ENCODE measurements at regions not wholly inside any gene's neighbourhood (a gene's known extent, or its start where the extent isn't known, plus 50 kb on each side); places are given as distances from the start of the nearest gene placed in this dataset.

- H3K4me1 ChIP-seq (ENCODE audit: control insufficient read depth, insufficient read depth, low read length): 0 out of 2 replicates have a peak, but pooled peaks cover 2% of the 10 kb centered on the region
- CTCF ChIA-PET: no interaction called here
- ATAC-seq (no peak), DNase-seq (ENCODE audit: low read depth, low spot score) (no peak)
- H3K36me3 ChIP-seq (ENCODE audit: control insufficient read depth, insufficient read depth, low read length): no peaks in the 10 kb centered on the region
- intact Hi-C loops (cut with micrococcal nuclease; ENCODE audit: unreplicated experiment): no loop called here
- no peak overlapping the region for H3K27ac ChIP-seq (ENCODE audit: low read length)
- no TSS peak for BruUV-seq (replicated peaks)
- no peaks in the 10 kb centered on the region for H3K9me3 ChIP-seq (ENCODE audit: control insufficient read depth, insufficient read depth, low read depth, low read length)
- H3K27me3 ChIP-seq (ENCODE audit: control insufficient read depth, insufficient read depth, low read length): no peaks in the 10 kb centered on the region
- in situ Hi-C loops (cut with HindIII; ENCODE audit: low pct_unique_long_range_greater_than_20kb, low sequenced_read_pairs): no loop called here
- POLR2A ChIA-PET: no interaction called here
- TF ChIP-seq SIN3A (IDR thresholded peaks at IDR 0.05; ENCODE audit: borderline replicate concordance, insufficient read depth, low read depth, low read length) (no peak), TCF7L2 (IDR thresholded peaks at IDR 0.05; ENCODE audit: low read depth, low read length) (no peak), REST (IDR thresholded peaks at IDR 0.05; ENCODE audit: insufficient read depth in 1 of 2, low read depth in 2 of 2, low read length in 1 of 2) (no peak), POLR2AphosphoS5 (IDR thresholded peaks at IDR 0.05; ENCODE audit: low read depth, low read length) (no peak), CTCF (IDR thresholded peaks at IDR 0.05) (no peak)
- no peak overlapping the region for H3K4me3 ChIP-seq (ENCODE audit: low read depth in 2 of 2, low read length in 2 of 2)
These were observed 248.6 kb upstream of the STXBP5 start for GRCh38 chr6:146955570-146955969.

- Histone ChIP-seq H3K36me3 (ENCODE audit: control insufficient read depth, insufficient read depth, low read length) (no peaks in the 10 kb centered on the region), H3K27me3 (ENCODE audit: control insufficient read depth, insufficient read depth, low read length) (no peaks in the 10 kb centered on the region), H3K4me3 (ENCODE audit: low read depth in 2 of 2, low read length in 2 of 2) (no peak overlapping the region), H3K27ac (ENCODE audit: low read length) (no peak overlapping the region; the same call in 1 of the 2 replicates), H3K9me3 (ENCODE audit: control insufficient read depth, insufficient read depth, low read depth, low read length) (no peaks in the 10 kb centered on the region), H3K4me1 (ENCODE audit: control insufficient read depth, insufficient read depth, low read length) (0 out of 2 replicates have a peak, but pooled peaks cover 2% of the 10 kb centered on the region)
- in situ Hi-C loops (cut with HindIII; ENCODE audit: low pct_unique_long_range_greater_than_20kb, low sequenced_read_pairs) (no loop called here), intact Hi-C loops (cut with micrococcal nuclease; ENCODE audit: unreplicated experiment) (no loop called here)
- ATAC-seq (no peak), DNase-seq (ENCODE audit: low read depth, low spot score) (no peak)
- POLR2A ChIA-PET: no interaction called here
- no TSS peak for BruUV-seq (replicated peaks)
- TF ChIP-seq TCF7L2 (IDR thresholded peaks at IDR 0.05; ENCODE audit: low read depth, low read length) (no peak), CTCF (IDR thresholded peaks at IDR 0.05) (no peak), SIN3A (IDR thresholded peaks at IDR 0.05; ENCODE audit: borderline replicate concordance, insufficient read depth, low read depth, low read length) (no peak), POLR2AphosphoS5 (IDR thresholded peaks at IDR 0.05; ENCODE audit: low read depth, low read length) (no peak), REST (IDR thresholded peaks at IDR 0.05; ENCODE audit: insufficient read depth in 1 of 2, low read depth in 2 of 2, low read length in 1 of 2) (no peak)
- CTCF ChIA-PET: no interaction called here
These were observed 246.8 kb upstream of the STXBP5 start for GRCh38 chr6:146957181-146958093.
